H9 (cell line): ENCODE measurements at regions not wholly inside any gene's neighbourhood (a gene's known extent, or its start where the extent isn't known, plus 50 kb on each side); places are given as distances from the start of the nearest gene placed in this dataset.

Experiments
- DNase-seq: peaks from one replicate; pipeline ENCODE4 v3.0.0-alpha.2; 2017
- H2AFZ ChIP-seq: one replicate; pipeline ENCODE4 v1.6.1; 2013; ENCODE audit warnings: mild to moderate bottlenecking, low read length, control low read depth, moderate library complexity
- H2AK5ac ChIP-seq: 2 replicates; pipeline ENCODE4 v1.6.1; 2013; ENCODE audit warnings: low read length, control low read depth, mixed read lengths; ENCODE audit not compliant: insufficient read length
- H2BK120ac ChIP-seq: one replicate; pipeline ENCODE4 v1.6.1; 2013; ENCODE audit warnings: low read depth, mild to moderate bottlenecking, low read length, control low read depth, inconsistent platforms; ENCODE audit not compliant: poor library complexity, severe bottlenecking
- H2BK12ac ChIP-seq: 2 replicates; pipeline ENCODE4 v1.6.1; 2013; ENCODE audit warnings: low read length, control low read depth, mixed read lengths, low read depth; ENCODE audit not compliant: insufficient read length
- H2BK15ac ChIP-seq: 2 replicates; pipeline ENCODE4 v1.6.1; 2013; ENCODE audit warnings: low read depth, low read length, control low read depth
- H2BK20ac ChIP-seq: one replicate; pipeline ENCODE4 v1.6.1; 2013; ENCODE audit warnings: low read depth, mild to moderate bottlenecking, low read length, control low read depth, inconsistent platforms; ENCODE audit not compliant: poor library complexity, severe bottlenecking
- H2BK5ac ChIP-seq: 2 replicates; pipeline ENCODE4 v1.6.1; 2013; ENCODE audit warnings: low read length, control low read depth, mixed read lengths; ENCODE audit not compliant: insufficient read length
- H3K14ac ChIP-seq: 2 replicates; pipeline ENCODE4 v1.6.1; 2013; ENCODE audit warnings: low read length, control low read depth; ENCODE audit not compliant: insufficient read depth
- H3K18ac ChIP-seq: 2 replicates; pipeline ENCODE4 v1.6.1; 2013; ENCODE audit warnings: low read depth, mild to moderate bottlenecking, mixed read lengths, low read length, control low read depth; ENCODE audit not compliant: insufficient read length
- H3K23ac ChIP-seq: 2 replicates; pipeline ENCODE4 v1.6.1; 2013; ENCODE audit warnings: low read length, control low read depth, mixed read lengths, low read depth; ENCODE audit not compliant: insufficient read length
- H3K23me2 ChIP-seq: 2 replicates; pipeline ENCODE4 v1.6.1; 2013; ENCODE audit warnings: low read depth, mild to moderate bottlenecking, mixed read lengths, low read length, control low read depth; ENCODE audit not compliant: insufficient read length, poor library complexity, severe bottlenecking
- H3K27ac ChIP-seq: 2 replicates; pipeline ENCODE4 v1.5.1; 2013; ENCODE audit warnings: low read length, control low read depth, mixed read lengths, low read depth; ENCODE audit not compliant: insufficient read length
- H3K27me3 ChIP-seq: 2 replicates; pipeline ENCODE4 v1.6.1; 2013; ENCODE audit warnings: low read length, control low read depth, inconsistent platforms; ENCODE audit not compliant: insufficient read depth
- H3K4ac ChIP-seq: 2 replicates; pipeline ENCODE4 v1.6.1; 2013; ENCODE audit warnings: low read depth, mild to moderate bottlenecking, control low read depth, inconsistent platforms, low read length, moderate library complexity
- H3K4me1 ChIP-seq: 2 replicates; pipeline ENCODE4 v1.6.1; 2013; ENCODE audit warnings: low read length, control low read depth, inconsistent platforms; ENCODE audit not compliant: insufficient read depth
- H3K4me2 ChIP-seq: 2 replicates; pipeline ENCODE4 v1.6.1; 2013; ENCODE audit warnings: low read length, control low read depth, mixed read lengths; ENCODE audit not compliant: insufficient read length, insufficient read depth
- H3K56ac ChIP-seq: 2 replicates; pipeline ENCODE4 v1.6.1; 2013; ENCODE audit warnings: low read depth, mild to moderate bottlenecking, mixed read lengths, low read length, control low read depth; ENCODE audit not compliant: insufficient read length
- H3K79me1 ChIP-seq: 2 replicates; pipeline ENCODE4 v1.6.1; 2013; ENCODE audit warnings: low read depth, mild to moderate bottlenecking, moderate library complexity, low read length, control low read depth, inconsistent platforms; ENCODE audit not compliant: insufficient read depth, poor library complexity, severe bottlenecking
- H3K79me2 ChIP-seq: 2 replicates; pipeline ENCODE4 v1.6.1; 2013; ENCODE audit warnings: low read length, control low read depth, inconsistent platforms; ENCODE audit not compliant: insufficient read depth
- H3K9ac ChIP-seq: 2 replicates; pipeline ENCODE4 v1.6.1; 2013; ENCODE audit warnings: low read length, control low read depth, mixed read lengths; ENCODE audit not compliant: insufficient read length; ENCODE audit errors: extremely low read depth
- H3K9me3 ChIP-seq: one replicate; pipeline ENCODE4 v1.6.1; 2013; ENCODE audit warnings: low read depth, low read length, inconsistent platforms; ENCODE audit not compliant: control insufficient read depth
- H3T11ph ChIP-seq: one replicate; pipeline ENCODE4 v1.6.1; 2013; ENCODE audit warnings: mild to moderate bottlenecking, low read length, control low read depth, inconsistent platforms
- H4K20me1 ChIP-seq: one replicate; pipeline ENCODE4 v1.6.1; 2013; ENCODE audit not compliant: control insufficient read depth, insufficient read length, insufficient read depth
- H4K5ac ChIP-seq: 2 replicates; pipeline ENCODE4 v1.6.1; 2013; ENCODE audit warnings: low read depth, mild to moderate bottlenecking, mixed read lengths, low read length, control low read depth; ENCODE audit not compliant: insufficient read length
- H4K8ac ChIP-seq: replicated peaks from 2 replicates; pipeline ENCODE4 v1.6.1; 2013; ENCODE audit warnings: low read length, control low read depth, mixed read lengths, low read depth; ENCODE audit not compliant: insufficient read length
- H4K91ac ChIP-seq: 2 replicates; pipeline ENCODE4 v1.6.1; 2013; ENCODE audit warnings: low read depth, mild to moderate bottlenecking, moderate library complexity, mixed read lengths, low read length, control low read depth; ENCODE audit not compliant: insufficient read length
- H3K27ac Mint-ChIP-seq, 3 experiments: 2 replicates in 2 of 3; 3 replicates in 1 of 3; pipeline ENCODE4 v1.8.0; 2020 to 2021; ENCODE audit warnings: mixed read lengths in 3 of 3, mild to moderate bottlenecking in 1 of 3, moderate library complexity in 1 of 3
- H3K27me3 Mint-ChIP-seq: 2 replicates; pipeline ENCODE4 v1.8.0; 2021; ENCODE audit warnings: low read depth, mild to moderate bottlenecking, moderate library complexity, mixed read lengths
- H3K36me3 Mint-ChIP-seq, 3 experiments: 2 replicates in 2 of 3; 3 replicates in 1 of 3; pipeline ENCODE4 v1.8.0; 2020 to 2021; ENCODE audit warnings: low read depth in 3 of 3, mixed read lengths in 3 of 3; ENCODE audit not compliant: insufficient read depth in 1 of 3
- H3K4me1 Mint-ChIP-seq, 2 experiments: 2 replicates each; pipeline ENCODE4 v1.8.0; 2020; ENCODE audit warnings: mixed read lengths in 2 of 2
- H3K4me3 Mint-ChIP-seq, 2 experiments: 2 replicates in 1 of 2; 3 replicates in 1 of 2; pipeline ENCODE4 v1.8.0; 2020 to 2021; ENCODE audit warnings: mild to moderate bottlenecking in 2 of 2, mixed read lengths in 2 of 2, moderate library complexity in 1 of 2
- H3K9me3 Mint-ChIP-seq, 2 experiments: 2 replicates in 1 of 2; 3 replicates in 1 of 2; pipeline ENCODE4 v1.8.0; 2020; ENCODE audit warnings: mild to moderate bottlenecking in 2 of 2, mixed read lengths in 2 of 2, moderate library complexity in 1 of 2
- CTCF ChIP-seq: fragments of 200-600 bp; sonication (generic); conservative IDR thresholded peaks from 3 replicates; pipeline ENCODE4 v1.8.0; 2021; ENCODE audit warnings: antibody characterized with exemption, mild to moderate bottlenecking
- WGBS: extraction: QIAGEN DNeasy Blood & Tissue Kit; methylation state at CpG from one replicate; pipeline ENCODE4 v1.1.7; 2013; ENCODE audit warnings: missing lambda C conversion rate, low lambda C conversion rate, mixed read lengths; ENCODE audit not compliant: insufficient read length; ENCODE audit errors: extremely low coverage; 5-methylcytosine and 5-hydroxymethylcytosine counted together

- Histone ChIP-seq H4K8ac (no peak overlapping the region), H3K4ac (no peak overlapping the region; the same call in 1 of the 2 replicates), H2BK15ac (no peak overlapping the region), H2BK20ac (peak overlapping the region; percentile 92), H2AFZ (no peak overlapping the region), H3K79me1 (no peaks in the 10 kb centered on the region), H4K5ac (no peak overlapping the region), H2BK12ac (no peak overlapping the region), H3K18ac (no peak overlapping the region), H3K23me2 (peaks cover 2% of the 10 kb centered on the region), H3K56ac (no peak overlapping the region), H3K4me2 (no peak overlapping the region), H4K20me1 (no peaks in the 10 kb centered on the region), H2BK5ac (peak overlapping the region; percentile 75), H3K9me3 (no peaks in the 10 kb centered on the region), H3K23ac (no peak overlapping the region), H4K91ac (no peak overlapping the region), H3K27ac (peak overlapping the region; percentile 82), H3K14ac (no peak overlapping the region), H3T11ph (peak overlapping the region; percentile 87), H3K9ac (no peak overlapping the region), H2BK120ac (no peak overlapping the region), H3K79me2 (no peaks in the 10 kb centered on the region), H3K27me3 (no peaks in the 10 kb centered on the region), H3K4me1 (peaks cover 5% of the 10 kb centered on the region; the same call in 1 of the 2 replicates), H2AK5ac (no peak overlapping the region)
- Mint-ChIP-seq H3K4me1 (peaks cover 34% of the 10 kb centered on the region in 2 experiments), H3K36me3 (peaks cover 0 to 2% (median 0%) of the 10 kb centered on the region in 3 experiments; a peak in 3 of 7 replicates), H3K27ac (peak overlapping the region in 2 of 3 experiments; percentile 4 to 61; a peak in 2 of 7 replicates), H3K4me3 (no peak overlapping the region), H3K9me3 (no peaks in the 10 kb centered on the region), H3K27me3 (no peaks in the 10 kb centered on the region)
- no peak for DNase-seq
- no peak for TF ChIP-seq CTCF
- WGBS, result no CpG with 5 or more reads among the region's 3 CpGs
Measured at GRCh38 chr6:126181890-126182289, 158.0 kb upstream of the CENPW start.
